ENCODE measurements at regions not wholly inside any gene's neighbourhood (a gene's known extent, or its start where the extent isn't known, plus 50 kb on each side); places are given as distances from the start of the nearest gene placed in this dataset.
"Not testable (repeated sequence)": the region's sequence is repeated elsewhere in the genome, so short reads cannot be mapped to it uniquely, and the experiment has no call there.

DNA sequence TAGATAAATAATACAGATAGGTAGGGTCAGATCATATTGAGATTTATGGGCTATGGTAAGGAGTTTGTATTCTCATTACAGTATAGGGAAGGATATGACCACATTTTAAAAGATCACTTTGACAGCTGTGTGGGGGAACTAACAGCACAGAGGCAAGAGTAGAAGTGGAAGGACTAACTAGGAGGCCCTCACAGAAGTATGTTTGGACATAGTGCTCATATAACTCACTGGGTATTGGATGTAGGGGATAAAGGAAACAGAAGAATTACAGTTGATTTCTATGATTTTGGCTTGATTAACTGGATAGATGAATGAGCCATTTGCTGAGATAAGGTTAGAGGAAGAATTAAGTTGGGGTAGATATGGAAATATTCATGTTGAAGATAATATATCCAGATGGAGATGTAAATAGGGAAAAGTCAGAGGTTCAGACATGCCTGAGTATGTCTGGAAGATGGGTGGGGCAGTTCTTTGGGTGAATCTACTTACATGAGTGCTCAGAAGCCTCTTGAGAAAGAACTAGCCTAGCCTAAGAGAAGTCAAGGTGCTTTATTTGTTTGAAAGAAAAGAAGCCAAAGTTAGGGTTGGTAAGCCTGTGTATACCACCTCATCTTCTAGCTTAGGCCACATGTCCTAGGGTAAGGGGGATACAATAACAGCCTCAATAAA is 133.4 kb downstream of the NDFIP2 start:
- DNase-seq (ENCODE audit: low spot score): no peak

DNA sequence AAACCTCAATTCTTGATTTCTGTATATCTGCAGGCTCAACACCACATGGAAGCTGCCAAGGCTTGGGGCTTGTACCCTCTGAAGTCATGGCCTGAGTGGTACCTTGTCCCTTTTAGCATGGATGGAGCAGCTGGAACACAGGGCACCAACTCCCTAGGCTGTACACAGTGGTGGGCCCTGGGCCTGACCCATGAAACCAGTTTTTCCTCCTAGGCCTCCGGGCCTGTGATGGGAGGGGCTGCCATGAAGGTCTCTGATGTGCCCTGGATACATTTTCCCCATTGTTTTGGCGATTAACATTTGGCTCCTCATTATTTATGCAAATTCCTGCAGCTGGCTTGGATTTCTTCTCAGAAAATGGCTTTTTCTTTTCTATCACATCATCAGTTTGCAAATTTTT is 131.6 kb downstream of the NDFIP2 start:
- no peak for DNase-seq (ENCODE audit: low spot score)

DNA sequence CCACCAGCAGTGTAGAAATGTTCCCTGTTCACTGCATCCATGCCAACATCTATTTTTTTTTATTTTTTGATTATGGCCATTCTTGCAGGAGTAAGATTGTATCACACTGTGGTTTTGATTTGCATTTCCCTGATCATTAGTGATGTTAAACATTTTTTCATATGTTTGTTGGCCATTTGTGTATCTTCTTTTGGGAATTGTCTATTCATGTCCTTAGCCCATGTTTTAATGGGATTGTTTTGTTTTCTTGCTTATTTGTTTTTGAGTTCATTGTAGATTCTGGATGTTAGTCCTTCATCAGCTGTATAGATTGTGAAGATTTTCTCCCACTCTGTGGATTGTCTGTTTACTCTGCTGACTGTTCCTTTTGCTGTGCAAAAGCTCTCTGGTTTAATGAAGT is 126.9 kb downstream of the NDFIP2 start:
- not testable (repeated sequence) for DNase-seq (ENCODE audit: low spot score)

Data from H4 (cell line).